Esophagus muscularis mucosa (tissue), 4 donors: ENCODE measurements at regions not wholly inside any gene's neighbourhood (a gene's known extent, or its start where the extent isn't known, plus 50 kb on each side); places are given as distances from the start of the nearest gene placed in this dataset.

ENCODE experiments used
- CTCF ChIP-seq, 3 experiments: fragments of 200-600 bp in 2 of 3; fragments of 450-650 bp in 1 of 3; sonication (generic) in 2 of 3; IDR thresholded peaks; one replicate each; pipeline ENCODE4 v1.5.1; 2017 to 2019; ENCODE audit warnings: antibody characterized with exemption in 3 of 3, mild to moderate bottlenecking in 2 of 3, moderate library complexity in 1 of 3
- EP300 ChIP-seq: sonication (generic); formaldehyde crosslinking; IDR thresholded peaks from one replicate; pipeline ENCODE4 v1.6.1; 2017; ENCODE audit warnings: antibody characterized with exemption
- POLR2A ChIP-seq: fragments of 450-650 bp; IDR thresholded peaks from one replicate; pipeline ENCODE4 v1.6.1; 2017; ENCODE audit warnings: antibody characterized with exemption, moderate library complexity, mild to moderate bottlenecking, low read depth
- POLR2AphosphoS5 ChIP-seq, 2 donors: sonication (generic); formaldehyde crosslinking; IDR thresholded peaks; one replicate each; pipeline ENCODE4 v1.6.1; 2017; ENCODE audit warnings: antibody characterized with exemption in 2 of 2

GRCh38 chr11:103587901-103588788, 448.3 kb upstream of the DDI1 start:
- TF ChIP-seq CTCF (IDR thresholded peaks at IDR 0.05) (no peak), POLR2A (no peak), POLR2AphosphoS5 (IDR thresholded peaks at IDR 0.05) (no peak), EP300 (no peak)
